ENCODE measurements at regions not wholly inside any gene's neighbourhood (a gene's known extent, or its start where the extent isn't known, plus 50 kb on each side); places are given as distances from the start of the nearest gene placed in this dataset.

DNA sequence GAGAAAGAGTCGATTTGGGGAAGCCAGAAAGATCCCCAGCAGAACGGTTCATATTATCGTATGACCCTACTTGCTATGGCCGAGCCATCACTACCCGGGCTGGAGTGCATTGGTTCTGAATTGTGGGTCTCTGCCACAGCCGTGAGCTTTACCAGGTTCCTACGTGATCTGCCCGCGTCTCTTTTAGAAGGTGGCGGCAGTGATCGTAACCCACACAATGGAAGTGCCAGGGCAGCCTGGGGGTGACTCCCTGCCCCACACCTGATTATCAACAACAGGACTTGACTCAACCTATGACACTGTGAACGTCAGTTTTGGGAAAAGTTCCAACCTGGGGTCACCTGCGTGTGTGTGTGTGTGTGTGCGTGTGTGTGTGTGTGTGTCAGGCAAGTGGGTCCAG is 90.8 kb downstream of the SHOX start:
- H2AFZ ChIP-seq (ENCODE audit: low read length) = no peak overlapping the region; the same call in 1 of the 2 replicates
- H3K9ac ChIP-seq (replicated peaks in 1 of 4; ENCODE audit: extremely low read depth in 1 of 4, low read depth in 3 of 4, low read length in 3 of 4) = no peak overlapping the region
- POLR2A ChIA-PET (ENCODE audit: partially characterized antibody) = no interaction called here
- peaks cover 17 to 22% of the 10 kb centered on the region in 2 experiments; a peak in 3 of 4 replicates for H3K9me3 ChIP-seq (ENCODE audit: insufficient read depth in 2 of 2, low read depth in 1 of 2, low read length in 1 of 2)
- no peak overlapping the region for H3K4ac ChIP-seq (replicated peaks; ENCODE audit: insufficient read length, low read depth, low read length)
- no peak overlapping the region for H3K23ac ChIP-seq (ENCODE audit: insufficient read length)
- no peak overlapping the region for H3K27ac ChIP-seq (ENCODE audit: low read depth, low read length)
- CTCF ChIA-PET (ENCODE audit: partially characterized antibody) = no interaction called here
- no peak overlapping the region for H2BK12ac ChIP-seq (ENCODE audit: low read depth, low read length)
- no peak overlapping the region for H4K8ac ChIP-seq (ENCODE audit: extremely low read depth, insufficient read depth, low read length)
- peak overlapping the region; percentile 95; the same call in 1 of the 2 replicates for H2BK20ac ChIP-seq (ENCODE audit: low read length)
- H2AK5ac ChIP-seq (ENCODE audit: low read depth, low read length) = no peak overlapping the region
- no peaks in the 10 kb centered on the region for H3K36me3 ChIP-seq (ENCODE audit: control insufficient read depth in 2 of 4, insufficient read depth in 4 of 4, low read length in 3 of 4)
- H3K4me2 ChIP-seq (ENCODE audit: insufficient read depth in 1 of 2, low read depth in 2 of 2, low read length in 2 of 2) = no peak overlapping the region
- no peak overlapping the region for H2BK5ac ChIP-seq (ENCODE audit: low read depth, low read length)
- 85% methylated on average over 14 of the region's 14 CpGs; no CpG with 5 or more reads in 1 of the 2 experiments for WGBS, 2 experiments (ENCODE audit: extremely low coverage in 1 of 2, insufficient coverage in 1 of 2, insufficient read length in 1 of 2, insufficient replicate concordance in 2 of 2, low coverage in 1 of 2, low lambda C conversion rate in 2 of 2, missing lambda C conversion rate in 1 of 2)
- no peak overlapping the region for H3K56ac ChIP-seq (replicated peaks; ENCODE audit: insufficient read length, low read depth, low read length)
- no peak overlapping the region for H3K18ac ChIP-seq (ENCODE audit: extremely low read depth, low read length)
- H3K27me3 ChIP-seq (replicated peaks in 1 of 4; ENCODE audit: control insufficient read depth in 3 of 4, extremely low read depth in 1 of 4, insufficient read depth in 3 of 4, low read length in 3 of 4) = no peaks in the 10 kb centered on the region
- H3K79me1 ChIP-seq (ENCODE audit: low read depth, low read length) = no peaks in the 10 kb centered on the region
- H3K23me2 ChIP-seq (ENCODE audit: low read depth, low read length) = peaks cover 2% of the 10 kb centered on the region; the same call in 1 of the 2 replicates
- FAIRE-seq (no peak), DNase-seq (ENCODE audit: low read depth in 1 of 2, low spot score in 2 of 2) (no peak)
- no peaks in the 10 kb centered on the region for H3K79me2 ChIP-seq (ENCODE audit: control insufficient read depth in 1 of 2, insufficient read depth in 2 of 2, low read length in 2 of 2)
- no peaks in the 10 kb centered on the region for H4K20me1 ChIP-seq (replicated peaks in 1 of 2; ENCODE audit: control insufficient read depth in 1 of 2, insufficient read depth in 2 of 2, low read length in 2 of 2)
- H4K91ac ChIP-seq (replicated peaks; ENCODE audit: insufficient read length, low read length) = peak overlapping the region; percentile 60
- no peak overlapping the region for H3K14ac ChIP-seq (ENCODE audit: insufficient read length)
- no peak overlapping the region for H4K5ac ChIP-seq (ENCODE audit: insufficient read length, low read depth, low read length)
- H3K4me3 ChIP-seq (ENCODE audit: extremely low read depth in 1 of 4, insufficient read depth in 2 of 4, low read depth in 3 of 4, low read length in 4 of 4) = no peak overlapping the region
- no peak overlapping the region for H2BK120ac ChIP-seq (replicated peaks; ENCODE audit: low read depth, low read length)
- H3K4me1 ChIP-seq (replicated peaks in 1 of 4; ENCODE audit: control insufficient read depth in 3 of 4, insufficient read depth in 4 of 4, low read length in 3 of 4) = no peaks in the 10 kb centered on the region
- H2BK15ac ChIP-seq (ENCODE audit: low read length) = no peak overlapping the region
- TF ChIP-seq PHF8 (conservative IDR thresholded peaks at IDR 0.05; ENCODE audit: low read depth, low read length) (no peak), CHD1 (IDR thresholded peaks at IDR 0.05; ENCODE audit: low read depth, low read length) (no peak), TAF7 (optimal IDR thresholded peaks at IDR 0.05; ENCODE audit: borderline replicate concordance, low read depth, low read length) (no peak), ATF2 (IDR thresholded peaks at IDR 0.05; ENCODE audit: low read length) (no peak)

All from H1 (cell line).